DOHH2 (cell line): ENCODE measurements at regions not wholly inside any gene's neighbourhood (a gene's known extent, or its start where the extent isn't known, plus 50 kb on each side); places are given as distances from the start of the nearest gene placed in this dataset.

Experiments used
- CTCF ChIP-seq: fragments of 200-600 bp; sonication (generic); IDR thresholded peaks from one replicate; pipeline ENCODE4 v1.5.1; 2014; ENCODE audit warnings: antibody characterized with exemption, mild to moderate bottlenecking, low read depth, low read length; ENCODE audit not compliant: poor library complexity, severe bottlenecking
- EZH2phosphoT487 ChIP-seq: fragments of 200-600 bp; sonication (generic); IDR thresholded peaks from 2 replicates; pipeline ENCODE4 v1.6.1; 2017; ENCODE audit warnings: borderline replicate concordance, mild to moderate bottlenecking, antibody characterized with exemption, low read length, moderate library complexity, mixed read lengths

GRCh38 chr3:80275120-80275519, 507.3 kb upstream of the ROBO1 start:
- TF ChIP-seq EZH2phosphoT487 (no peak), CTCF (no peak)
